Vagina (tissue), 2 donors: ENCODE measurements at regions not wholly inside any gene's neighbourhood (a gene's known extent, or its start where the extent isn't known, plus 50 kb on each side); places are given as distances from the start of the nearest gene placed in this dataset.

ENCODE experiments used
- CTCF ChIP-seq, 3 experiments: fragments of 450-650 bp in 2 of 3; fragments of 200-600 bp in 1 of 3; sonication (generic) in 1 of 3; IDR thresholded peaks; one replicate each; pipeline ENCODE4 v1.5.1; 2017 to 2019; ENCODE audit warnings: antibody characterized with exemption in 3 of 3, mild to moderate bottlenecking in 2 of 3, moderate library complexity in 2 of 3
- POLR2A ChIP-seq, 2 donors: fragments of 450-650 bp; IDR thresholded peaks; one replicate each; pipeline ENCODE4 v1.6.1; 2017; ENCODE audit warnings: antibody characterized with exemption in 2 of 2, mild to moderate bottlenecking in 2 of 2, moderate library complexity in 2 of 2

DNA sequence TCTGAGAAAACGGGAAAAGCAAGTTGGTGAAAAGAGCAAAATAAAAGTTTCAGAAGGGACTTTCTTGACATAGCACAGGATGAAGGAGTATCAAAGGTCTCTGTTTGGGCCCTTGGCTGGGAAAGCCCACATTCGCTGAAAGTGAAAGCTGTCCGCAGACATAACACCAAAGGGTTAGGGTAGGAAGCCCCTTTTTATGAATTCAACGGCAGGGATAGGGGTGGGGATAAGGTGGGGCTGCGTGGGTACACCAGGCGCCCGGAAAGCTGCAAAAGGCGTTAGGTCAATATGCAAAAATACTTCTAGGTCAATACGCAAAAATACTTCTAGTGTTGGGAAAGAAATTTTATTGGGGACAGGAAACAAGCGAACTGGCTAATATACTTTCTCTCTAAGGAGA lies 135.1 kb downstream of the OR2B2 start:
- TF ChIP-seq POLR2A (IDR thresholded peaks at IDR 0.05) (no peak), CTCF (IDR thresholded peaks at IDR 0.05) (no peak)
